B cell (primary cell): ENCODE measurements at regions not wholly inside any gene's neighbourhood (a gene's known extent, or its start where the extent isn't known, plus 50 kb on each side); places are given as distances from the start of the nearest gene placed in this dataset.

Experiments used
- ATAC-seq: fragments of 200-7000 bp; cut with Tn5 transposase; one replicate; pipeline ENCODE4 v1.10.0; 2021; ENCODE audit warnings: low read depth, mild to moderate bottlenecking, moderate number of reproducible peaks, moderate library complexity
- CTCF ChIA-PET: fragments of 350-600 bp; sonication (Branson Sonifier 250); formaldehyde crosslinking; loops from one replicate; lab custom pipeline; 2021; ENCODE audit warnings: antibody characterized with exemption, inconsistent platforms; lab: Charles Lee
- POLR2A ChIA-PET: fragments of 350-600 bp; sonication (Branson Sonifier 250); formaldehyde crosslinking; loops from one replicate; lab custom pipeline; 2021; ENCODE audit warnings: antibody characterized with exemption; lab: Charles Lee
- DNase-seq: peaks from one replicate; pipeline ENCODE4 v3.0.0; 2013
- H2AFZ ChIP-seq: 2 replicates; pipeline ENCODE4 v1.6.1; 2012; ENCODE audit warnings: mild to moderate bottlenecking, low read depth, low read length; ENCODE audit not compliant: insufficient read depth, poor library complexity, severe bottlenecking
- H3K27ac ChIP-seq, 2 donors: 1 replicate in 1 of 2; 2 replicates in 1 of 2; pipeline ENCODE4 v1.5.1; 2012 to 2013; ENCODE audit warnings: low read length in 2 of 2, mild to moderate bottlenecking in 2 of 2, moderate library complexity in 1 of 2
- H3K27me3 ChIP-seq, 4 experiments: fragments of 200-600 bp in 1 of 4; sonication (generic) in 1 of 4; replicated peaks in 1 of 4; 1 replicate in 2 of 4; 2 replicates in 2 of 4; pipeline versions ENCODE4 v1.6.1 to v1.7.0; 2013 to 2016; ENCODE audit warnings: low read length in 3 of 4, mild to moderate bottlenecking in 2 of 4, mixed read lengths in 1 of 4, moderate library complexity in 1 of 4; ENCODE audit not compliant: insufficient read depth in 4 of 4, control insufficient read depth in 3 of 4; ENCODE audit errors: control extremely low read depth in 1 of 4
- H3K36me3 ChIP-seq, 2 experiments: replicated peaks in 1 of 2; 1 replicate in 1 of 2; 2 replicates in 1 of 2; pipeline versions ENCODE4 v1.6.1 to v1.7.1; 2013; ENCODE audit warnings: low read length in 1 of 2; ENCODE audit not compliant: insufficient read depth in 2 of 2, control insufficient read depth in 1 of 2; ENCODE audit errors: control extremely low read depth in 1 of 2, extremely low read depth in 1 of 2
- H3K4me1 ChIP-seq, 2 donors: fragments of 200-600 bp in 1 of 2; sonication (generic) in 1 of 2; 1 replicate in 1 of 2; 2 replicates in 1 of 2; pipeline versions ENCODE4 v1.5.1 to v1.6.1; 2013 to 2017; ENCODE audit warnings: low read length in 2 of 2; ENCODE audit not compliant: control insufficient read depth in 2 of 2, insufficient read depth in 2 of 2
- H3K4me2 ChIP-seq: replicated peaks from 2 replicates; pipeline ENCODE3; 2012; ENCODE audit warnings: mild to moderate bottlenecking, low read depth, low read length; ENCODE audit not compliant: poor library complexity, severe bottlenecking
- H3K4me3 ChIP-seq, 5 experiments: fragments of 200-600 bp in 1 of 5; sonication (generic) in 1 of 5; 1 replicate in 3 of 5; 2 replicates in 2 of 5; pipeline versions ENCODE4 v1.5.1 to v1.7.0; 2011 to 2016; ENCODE audit warnings: low read length in 4 of 5, mild to moderate bottlenecking in 4 of 5, low read depth in 2 of 5, control low read depth in 1 of 5, moderate library complexity in 1 of 5; ENCODE audit not compliant: insufficient read depth in 1 of 5; ENCODE audit errors: control extremely low read depth in 1 of 5, extremely low read depth in 1 of 5
- H3K79me2 ChIP-seq: fragments of 200-600 bp; sonication (generic); one replicate; pipeline ENCODE4 v1.6.0; 2016; ENCODE audit warnings: low read length; ENCODE audit not compliant: control insufficient read depth, insufficient read depth
- H3K9ac ChIP-seq: fragments of 200-600 bp; sonication (generic); 2 replicates; pipeline ENCODE4 v1.6.1; 2017; ENCODE audit warnings: mild to moderate bottlenecking, low read length, moderate library complexity
- H3K9me3 ChIP-seq, 3 donors: one replicate each; pipeline versions ENCODE4 v1.6.1 to v1.7.1; 2013; ENCODE audit warnings: low read length in 2 of 3; ENCODE audit not compliant: control insufficient read depth in 2 of 3, insufficient read depth in 1 of 3; ENCODE audit errors: control extremely low read depth in 1 of 3
- H4K20me1 ChIP-seq: 2 replicates; pipeline ENCODE4 v1.6.0; 2012; ENCODE audit warnings: mild to moderate bottlenecking, low read length; ENCODE audit not compliant: insufficient read depth, control insufficient read depth, poor library complexity, severe bottlenecking
- H3K27ac Mint-ChIP-seq: one replicate; pipeline ENCODE4 v1.8.0; 2021; ENCODE audit warnings: mixed read lengths
- H3K27me3 Mint-ChIP-seq: one replicate; pipeline ENCODE4 v1.8.0; 2021; ENCODE audit warnings: mixed read lengths
- H3K4me1 Mint-ChIP-seq: one replicate; pipeline ENCODE4 v1.8.0; 2021; ENCODE audit warnings: mixed read lengths
- H3K4me3 Mint-ChIP-seq: one replicate; pipeline ENCODE4 v1.8.0; 2021; ENCODE audit warnings: mixed read lengths
- H3K9me3 Mint-ChIP-seq: one replicate; pipeline ENCODE4 v1.8.0; 2022; ENCODE audit warnings: mixed read lengths; ENCODE audit not compliant: insufficient read depth
- EZH2 ChIP-seq: IDR thresholded peaks from 2 replicates; pipeline ENCODE4 v1.6.1; 2012; ENCODE audit warnings: borderline replicate concordance, low read depth, mild to moderate bottlenecking, moderate library complexity, low read length; ENCODE audit not compliant: insufficient read depth, poor library complexity, severe bottlenecking
- WGBS: methylation state at CpG from one replicate; pipeline ENCODE4 v1.1.5; 2013; ENCODE audit warnings: missing lambda C conversion rate; ENCODE audit not compliant: insufficient coverage; 5-methylcytosine and 5-hydroxymethylcytosine counted together
- intact Hi-C: fragments of 100-400 bp; cut with micrococcal nuclease; formaldehyde crosslinking; loops from one replicate; pipeline ENCODE4 v1.10.0; 2022
- TF ChIP-seq, protein P1 (sequence below): fragments of 200-600 bp; IDR thresholded peaks from one replicate; pipeline ENCODE4 v1.8.0; 2022; ENCODE audit warnings: antibody characterized with exemption, mild to moderate bottlenecking

DNA sequence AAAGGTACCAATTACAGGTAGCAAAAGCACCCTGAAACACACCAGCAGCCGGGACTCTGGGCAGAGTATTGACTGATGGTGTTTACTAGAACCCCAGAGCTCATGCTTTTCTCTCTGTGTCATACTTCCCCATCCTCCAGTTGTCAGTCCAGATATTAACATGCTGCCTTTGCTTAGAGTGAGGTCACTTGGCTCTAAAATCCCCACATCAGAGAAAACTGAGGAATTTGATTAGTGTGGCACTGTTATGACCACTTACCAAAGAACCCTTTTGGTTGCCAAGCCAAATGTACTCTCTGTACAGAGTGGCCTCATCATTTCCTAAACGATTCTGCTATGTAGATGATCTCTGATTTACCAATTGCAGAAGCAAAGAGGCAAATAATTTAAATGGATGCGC is 80.4 kb downstream of the ABCC12 start:
- no peaks in the 10 kb centered on the region for H3K9me3 ChIP-seq
- H3K27me3 Mint-ChIP-seq, result peaks cover 31% of the 10 kb centered on the region
- H3K4me3 ChIP-seq, result no peak overlapping the region
- ChIA-PET CTCF (no interaction called here), POLR2A (no interaction called here)
- H3K27ac ChIP-seq, result no peak overlapping the region
- no peak overlapping the region for H3K4me2 ChIP-seq
- no peaks in the 10 kb centered on the region for H3K4me1 ChIP-seq
- H3K9me3 Mint-ChIP-seq, result no peaks in the 10 kb centered on the region
- H2AFZ ChIP-seq, result no peak overlapping the region
- no peaks in the 10 kb centered on the region for H4K20me1 ChIP-seq
- no peak overlapping the region for H3K4me3 Mint-ChIP-seq
- peaks cover 0 to 6% (median 0%) of the 10 kb centered on the region in 4 experiments for H3K27me3 ChIP-seq
- no peaks in the 10 kb centered on the region for H3K4me1 Mint-ChIP-seq
- no peak for ATAC-seq
- H3K27ac Mint-ChIP-seq, result no peak overlapping the region
- no peak overlapping the region for H3K9ac ChIP-seq
- intact Hi-C loops, result no loop called here
- H3K79me2 ChIP-seq, result no peaks in the 10 kb centered on the region
- no peak for TF ChIP-seq EZH2
- TF ChIP-seq, protein P1, sequence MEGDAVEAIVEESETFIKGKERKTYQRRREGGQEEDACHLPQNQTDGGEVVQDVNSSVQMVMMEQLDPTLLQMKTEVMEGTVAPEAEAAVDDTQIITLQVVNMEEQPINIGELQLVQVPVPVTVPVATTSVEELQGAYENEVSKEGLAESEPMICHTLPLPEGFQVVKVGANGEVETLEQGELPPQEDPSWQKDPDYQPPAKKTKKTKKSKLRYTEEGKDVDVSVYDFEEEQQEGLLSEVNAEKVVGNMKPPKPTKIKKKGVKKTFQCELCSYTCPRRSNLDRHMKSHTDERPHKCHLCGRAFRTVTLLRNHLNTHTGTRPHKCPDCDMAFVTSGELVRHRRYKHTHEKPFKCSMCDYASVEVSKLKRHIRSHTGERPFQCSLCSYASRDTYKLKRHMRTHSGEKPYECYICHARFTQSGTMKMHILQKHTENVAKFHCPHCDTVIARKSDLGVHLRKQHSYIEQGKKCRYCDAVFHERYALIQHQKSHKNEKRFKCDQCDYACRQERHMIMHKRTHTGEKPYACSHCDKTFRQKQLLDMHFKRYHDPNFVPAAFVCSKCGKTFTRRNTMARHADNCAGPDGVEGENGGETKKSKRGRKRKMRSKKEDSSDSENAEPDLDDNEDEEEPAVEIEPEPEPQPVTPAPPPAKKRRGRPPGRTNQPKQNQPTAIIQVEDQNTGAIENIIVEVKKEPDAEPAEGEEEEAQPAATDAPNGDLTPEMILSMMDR, result no peak
- DNase-seq, result no peak
- 90% methylated on average over 2 of the region's 3 CpGs for WGBS
- no peaks in the 10 kb centered on the region for H3K36me3 ChIP-seq

DNA sequence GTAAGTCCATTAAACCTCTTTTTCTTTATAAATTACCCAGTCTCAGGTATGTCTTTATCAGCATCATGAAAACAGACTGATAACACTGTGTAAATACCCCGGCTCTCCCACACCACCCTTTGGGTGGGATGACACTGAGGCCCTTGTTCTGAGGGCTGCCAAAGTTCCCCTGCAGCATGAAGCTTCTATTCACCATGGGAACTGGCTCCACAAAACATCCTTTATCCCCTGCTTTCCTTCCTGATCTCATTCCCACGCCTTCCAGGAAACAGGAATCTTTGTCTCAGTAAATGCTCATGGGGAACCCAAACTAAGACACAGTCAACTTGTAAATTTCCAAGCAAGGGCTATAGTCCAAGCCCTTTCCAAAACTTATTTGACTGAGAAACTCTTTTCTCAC is 88.4 kb downstream of the ABCC12 start:
- Mint-ChIP-seq H3K4me1 (no peaks in the 10 kb centered on the region), H3K4me3 (no peak overlapping the region), H3K27me3 (peaks cover 21% of the 10 kb centered on the region), H3K27ac (no peak overlapping the region), H3K9me3 (no peaks in the 10 kb centered on the region)
- Histone ChIP-seq H3K36me3 (no peaks in the 10 kb centered on the region), H3K4me3 (no peak overlapping the region), H2AFZ (no peak overlapping the region), H3K27ac (no peak overlapping the region), H3K9me3 (no peaks in the 10 kb centered on the region), H3K9ac (no peak overlapping the region), H4K20me1 (no peaks in the 10 kb centered on the region), H3K4me1 (no peaks in the 10 kb centered on the region), H3K79me2 (no peaks in the 10 kb centered on the region), H3K4me2 (no peak overlapping the region), H3K27me3 (peaks cover 0 to 5% (median 0%) of the 10 kb centered on the region in 4 experiments)
- intact Hi-C loops, result no loop called here
- ChIA-PET CTCF (no interaction called here), POLR2A (no interaction called here)
- 43% methylated on average over 2 of the region's 2 CpGs for WGBS
- no peak for TF ChIP-seq EZH2
- TF ChIP-seq, protein P1, result no peak
- no peak for ATAC-seq
- no peak for DNase-seq
